ENCODE measurements at regions not wholly inside any gene's neighbourhood (a gene's known extent, or its start where the extent isn't known, plus 50 kb on each side); places are given as distances from the start of the nearest gene placed in this dataset.

DNA sequence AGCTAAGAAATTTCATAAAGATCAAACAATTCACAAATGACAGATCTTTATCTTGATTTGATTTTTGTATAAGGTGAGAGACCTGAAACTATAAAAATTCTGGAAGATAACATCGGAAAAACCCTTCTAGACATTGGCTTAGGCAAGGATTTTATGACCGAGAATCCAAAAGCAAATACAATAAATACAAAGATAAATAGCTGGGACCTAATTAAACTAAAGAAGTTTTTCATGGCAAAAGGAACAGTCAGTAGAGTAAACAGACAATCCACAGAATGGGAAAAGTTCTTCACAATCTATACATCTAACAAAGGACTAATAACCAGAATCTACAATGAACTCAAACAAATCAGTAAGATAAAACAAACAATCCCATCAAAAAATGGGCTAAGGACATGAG, 116.9 kb upstream of the BCHE start:
- TF ChIP-seq, protein P1, sequence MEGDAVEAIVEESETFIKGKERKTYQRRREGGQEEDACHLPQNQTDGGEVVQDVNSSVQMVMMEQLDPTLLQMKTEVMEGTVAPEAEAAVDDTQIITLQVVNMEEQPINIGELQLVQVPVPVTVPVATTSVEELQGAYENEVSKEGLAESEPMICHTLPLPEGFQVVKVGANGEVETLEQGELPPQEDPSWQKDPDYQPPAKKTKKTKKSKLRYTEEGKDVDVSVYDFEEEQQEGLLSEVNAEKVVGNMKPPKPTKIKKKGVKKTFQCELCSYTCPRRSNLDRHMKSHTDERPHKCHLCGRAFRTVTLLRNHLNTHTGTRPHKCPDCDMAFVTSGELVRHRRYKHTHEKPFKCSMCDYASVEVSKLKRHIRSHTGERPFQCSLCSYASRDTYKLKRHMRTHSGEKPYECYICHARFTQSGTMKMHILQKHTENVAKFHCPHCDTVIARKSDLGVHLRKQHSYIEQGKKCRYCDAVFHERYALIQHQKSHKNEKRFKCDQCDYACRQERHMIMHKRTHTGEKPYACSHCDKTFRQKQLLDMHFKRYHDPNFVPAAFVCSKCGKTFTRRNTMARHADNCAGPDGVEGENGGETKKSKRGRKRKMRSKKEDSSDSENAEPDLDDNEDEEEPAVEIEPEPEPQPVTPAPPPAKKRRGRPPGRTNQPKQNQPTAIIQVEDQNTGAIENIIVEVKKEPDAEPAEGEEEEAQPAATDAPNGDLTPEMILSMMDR (IDR thresholded peaks at IDR 0.05), result no peak
- TF ChIP-seq POLR2A (IDR thresholded peaks at IDR 0.05), result no peak

Measured in breast epithelium (tissue), 3 donors.